Body of pancreas (tissue), 4 donors: ENCODE measurements at regions not wholly inside any gene's neighbourhood (a gene's known extent, or its start where the extent isn't known, plus 50 kb on each side); places are given as distances from the start of the nearest gene placed in this dataset.

Experiments used
- POLR2A ChIP-seq, 3 donors: fragments of 450-650 bp; IDR thresholded peaks; one replicate each; pipeline ENCODE4 v1.6.1; 2016; ENCODE audit warnings: antibody characterized with exemption in 3 of 3, mild to moderate bottlenecking in 2 of 3
- TF ChIP-seq, protein P1 (sequence below), 7 experiments: fragments of 450-650 bp in 4 of 7; fragments of 200-600 bp in 3 of 7; sonication (generic) in 3 of 7; IDR thresholded peaks; one replicate each; pipeline ENCODE4 v1.5.1; 2016 to 2019; ENCODE audit warnings: antibody characterized with exemption in 7 of 7

DNA sequence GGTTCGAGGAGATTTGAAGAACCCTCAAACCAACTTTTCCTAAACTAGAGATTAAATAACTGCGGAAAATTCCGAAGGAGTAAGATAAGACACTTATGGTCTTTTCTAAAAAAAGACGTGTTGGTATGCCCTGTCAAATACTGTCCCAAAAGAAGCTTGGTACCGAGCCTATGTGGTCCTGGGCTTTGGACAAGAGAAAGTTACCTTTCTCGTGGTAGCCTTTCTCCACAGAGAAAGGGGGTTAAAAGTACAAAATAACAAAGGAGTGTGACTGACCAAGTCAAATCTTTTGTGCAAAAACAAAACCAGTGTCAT is 56.2 kb upstream of the JCAD start:
- TF ChIP-seq, protein P1, sequence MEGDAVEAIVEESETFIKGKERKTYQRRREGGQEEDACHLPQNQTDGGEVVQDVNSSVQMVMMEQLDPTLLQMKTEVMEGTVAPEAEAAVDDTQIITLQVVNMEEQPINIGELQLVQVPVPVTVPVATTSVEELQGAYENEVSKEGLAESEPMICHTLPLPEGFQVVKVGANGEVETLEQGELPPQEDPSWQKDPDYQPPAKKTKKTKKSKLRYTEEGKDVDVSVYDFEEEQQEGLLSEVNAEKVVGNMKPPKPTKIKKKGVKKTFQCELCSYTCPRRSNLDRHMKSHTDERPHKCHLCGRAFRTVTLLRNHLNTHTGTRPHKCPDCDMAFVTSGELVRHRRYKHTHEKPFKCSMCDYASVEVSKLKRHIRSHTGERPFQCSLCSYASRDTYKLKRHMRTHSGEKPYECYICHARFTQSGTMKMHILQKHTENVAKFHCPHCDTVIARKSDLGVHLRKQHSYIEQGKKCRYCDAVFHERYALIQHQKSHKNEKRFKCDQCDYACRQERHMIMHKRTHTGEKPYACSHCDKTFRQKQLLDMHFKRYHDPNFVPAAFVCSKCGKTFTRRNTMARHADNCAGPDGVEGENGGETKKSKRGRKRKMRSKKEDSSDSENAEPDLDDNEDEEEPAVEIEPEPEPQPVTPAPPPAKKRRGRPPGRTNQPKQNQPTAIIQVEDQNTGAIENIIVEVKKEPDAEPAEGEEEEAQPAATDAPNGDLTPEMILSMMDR (IDR thresholded peaks at IDR 0.05), result no peak
- TF ChIP-seq POLR2A (IDR thresholded peaks at IDR 0.05), result no peak
